AG08396 (cell line): ENCODE measurements at regions not wholly inside any gene's neighbourhood (a gene's known extent, or its start where the extent isn't known, plus 50 kb on each side); places are given as distances from the start of the nearest gene placed in this dataset.

Experiments used
- DNase-seq: peaks from one replicate; pipeline ENCODE4 v3.0.0; 2012; ENCODE audit warnings: low spot score, mixed read lengths

- peak; percentile 73 for DNase-seq
These were observed 115.8 kb downstream of the SLC25A47 start for GRCh38 chr14:100438678-100439592.

- no peak for DNase-seq
These were observed 116.6 kb downstream of the SLC25A47 start for GRCh38 chr14:100439781-100440180.

- peak; percentile 68 for DNase-seq
These were observed 117.1 kb downstream of the SLC25A47 start for GRCh38 chr14:100440207-100440631.

- DNase-seq, result no peak
These were observed 117.6 kb downstream of the SLC25A47 start for GRCh38 chr14:100440758-100441203.

- no peak for DNase-seq
These were observed 118.3 kb downstream of the SLC25A47 start for GRCh38 chr14:100441271-100441947.

GRCh38 chr14:100442036-100442435, 118.9 kb downstream of the SLC25A47 start:
- no peak for DNase-seq

GRCh38 chr14:100442498-100443490, 119.7 kb downstream of the SLC25A47 start:
- no peak for DNase-seq

- no peak for DNase-seq
These were observed 120.5 kb downstream of the SLC25A47 start for GRCh38 chr14:100443603-100444002.

- no peak for DNase-seq
These were observed 122.4 kb downstream of the SLC25A47 start for GRCh38 chr14:100445436-100446088.

GRCh38 chr14:100446572-100446971, 123.4 kb downstream of the SLC25A47 start:
- DNase-seq, result no peak

GRCh38 chr14:100448376-100448775, 125.2 kb downstream of the SLC25A47 start:
- DNase-seq, result no peak

- no peak for DNase-seq
These were observed 126.3 kb downstream of the SLC25A47 start for GRCh38 chr14:100449225-100449987.

GRCh38 chr14:100450049-100450448, 126.9 kb downstream of the SLC25A47 start:
- DNase-seq, result no peak

GRCh38 chr14:100450736-100451135, 127.6 kb downstream of the SLC25A47 start:
- DNase-seq, result no peak

GRCh38 chr14:100451264-100451663, 128.1 kb downstream of the SLC25A47 start:
- DNase-seq, result no peak

- DNase-seq, result no peak
These were observed 130.8 kb downstream of the SLC25A47 start for GRCh38 chr14:100453930-100454329.

- no peak for DNase-seq
These were observed 131.3 kb downstream of the SLC25A47 start for GRCh38 chr14:100454437-100454836.

- no peak for DNase-seq
These were observed 123.3 kb downstream of the BEGAIN start for GRCh38 chr14:100463937-100464336.

GRCh38 chr14:100466111-100466856, 120.9 kb downstream of the BEGAIN start:
- DNase-seq, result no peak
